CD14-positive monocyte (primary cell): ENCODE measurements at regions not wholly inside any gene's neighbourhood (a gene's known extent, or its start where the extent isn't known, plus 50 kb on each side); places are given as distances from the start of the nearest gene placed in this dataset.

ENCODE experiments used
- DNase-seq, 3 donors: peaks; one replicate each; pipeline ENCODE4 v3.0.0-alpha.2; 2011 to 2022
- H2AFZ ChIP-seq: 2 replicates; pipeline ENCODE4 v1.6.0; 2012; ENCODE audit warnings: mild to moderate bottlenecking, low read depth, low read length, inconsistent platforms; ENCODE audit not compliant: insufficient read depth, poor library complexity, severe bottlenecking
- H3K27ac ChIP-seq, 2 donors: 1 replicate in 1 of 2; 2 replicates in 1 of 2; pipeline ENCODE4 v1.5.1; 2012 to 2013; ENCODE audit warnings: low read length in 2 of 2, control low read depth in 1 of 2, inconsistent platforms in 1 of 2, low read depth in 1 of 2, mild to moderate bottlenecking in 1 of 2
- H3K27me3 ChIP-seq, 2 donors: one replicate each; pipeline versions ENCODE4 v1.6.0 to v1.6.1; 2011 to 2013; ENCODE audit warnings: low read length in 2 of 2; ENCODE audit not compliant: control insufficient read depth in 2 of 2, insufficient read depth in 2 of 2
- H3K36me3 ChIP-seq, 2 donors: replicated peaks in 1 of 2; 1 replicate in 1 of 2; 2 replicates in 1 of 2; pipeline versions ENCODE4 v1.5.1 to v1.6.1; 2012 to 2013; ENCODE audit warnings: low read length in 2 of 2, control low read depth in 1 of 2, inconsistent platforms in 1 of 2, mild to moderate bottlenecking in 1 of 2; ENCODE audit not compliant: insufficient read depth in 2 of 2, control insufficient read depth in 1 of 2
- H3K4me1 ChIP-seq, 2 donors: 1 replicate in 1 of 2; 2 replicates in 1 of 2; pipeline versions ENCODE4 v1.5.1 to v1.6.1; 2012 to 2013; ENCODE audit warnings: low read length in 2 of 2, control low read depth in 1 of 2, inconsistent platforms in 1 of 2, mild to moderate bottlenecking in 1 of 2, moderate library complexity in 1 of 2; ENCODE audit not compliant: insufficient read depth in 2 of 2, control insufficient read depth in 1 of 2
- H3K4me2 ChIP-seq: replicated peaks from 2 replicates; pipeline ENCODE3; 2012; ENCODE audit warnings: low read length, moderate library complexity, mild to moderate bottlenecking; ENCODE audit not compliant: poor library complexity, severe bottlenecking; ENCODE audit errors: extremely low read depth
- H3K4me3 ChIP-seq, 3 experiments: fragments of 200-600 bp in 1 of 3; sonication (generic) in 1 of 3; replicated peaks in 1 of 3; 1 replicate in 2 of 3; 2 replicates in 1 of 3; pipeline ENCODE4 v1.5.1; 2011 to 2013; ENCODE audit warnings: low read length in 3 of 3, mild to moderate bottlenecking in 3 of 3, control low read depth in 2 of 3, low read depth in 2 of 3, inconsistent platforms in 1 of 3, moderate library complexity in 1 of 3
- H3K79me2 ChIP-seq: 2 replicates; pipeline ENCODE4 v1.6.0; 2012; ENCODE audit warnings: mild to moderate bottlenecking, control low read depth, inconsistent platforms, low read length, moderate library complexity; ENCODE audit not compliant: insufficient read depth
- H3K9ac ChIP-seq: 2 replicates; pipeline ENCODE4 v1.6.0; 2017; ENCODE audit warnings: low read length, mild to moderate bottlenecking; ENCODE audit not compliant: insufficient read depth, poor library complexity, severe bottlenecking
- H3K9me3 ChIP-seq, 2 donors: replicated peaks in 1 of 2; 1 replicate in 1 of 2; 2 replicates in 1 of 2; pipeline versions ENCODE4 v1.5.1 to v1.6.1; 2012 to 2013; ENCODE audit warnings: low read length in 2 of 2, control low read depth in 1 of 2; ENCODE audit not compliant: control insufficient read depth in 1 of 2, insufficient read depth in 1 of 2
- H4K20me1 ChIP-seq: 2 replicates; pipeline ENCODE4 v1.6.0; 2012; ENCODE audit warnings: mild to moderate bottlenecking, low read length, control low read depth, moderate library complexity; ENCODE audit not compliant: insufficient read depth
- H3K27ac Mint-ChIP-seq, 7 donors: one replicate each; pipeline ENCODE4 v1.8.0; 2020; ENCODE audit warnings: mild to moderate bottlenecking in 7 of 7, mixed read lengths in 7 of 7, moderate library complexity in 6 of 7, inconsistent platforms in 2 of 7
- H3K27me3 Mint-ChIP-seq, 3 donors: one replicate each; pipeline ENCODE4 v1.8.0; 2021 to 2022; ENCODE audit warnings: low read depth in 3 of 3, mild to moderate bottlenecking in 3 of 3, mixed read lengths in 3 of 3, moderate library complexity in 3 of 3, inconsistent platforms in 1 of 3
- H3K36me3 Mint-ChIP-seq, 2 donors: one replicate each; pipeline ENCODE4 v1.8.0; 2020; ENCODE audit warnings: mixed read lengths in 2 of 2, inconsistent platforms in 1 of 2, mild to moderate bottlenecking in 1 of 2
- H3K4me1 Mint-ChIP-seq: one replicate; pipeline ENCODE4 v1.8.0; 2020; ENCODE audit warnings: mild to moderate bottlenecking, mixed read lengths
- H3K4me3 Mint-ChIP-seq, 2 donors: one replicate each; pipeline ENCODE4 v1.8.0; 2020; ENCODE audit warnings: mild to moderate bottlenecking in 2 of 2, mixed read lengths in 2 of 2, moderate library complexity in 1 of 2
- H3K9me3 Mint-ChIP-seq, 7 donors: one replicate each; pipeline ENCODE4 v1.8.0; 2020 to 2022; ENCODE audit warnings: mixed read lengths in 7 of 7, mild to moderate bottlenecking in 6 of 7, moderate library complexity in 6 of 7, inconsistent platforms in 2 of 7
- WGBS: methylation state at CpG from one replicate; pipeline ENCODE4 v1.1.5; 2013; ENCODE audit warnings: missing lambda C conversion rate; ENCODE audit not compliant: insufficient coverage; 5-methylcytosine and 5-hydroxymethylcytosine counted together
- intact Hi-C, 2 donors: fragments of 100-400 bp; cut with micrococcal nuclease; formaldehyde crosslinking; loops; one replicate each; pipeline versions ENCODE4 v1.15.0 to v1.15.1; 2023
- TF ChIP-seq, protein P1 (sequence below): fragments of 200-600 bp; IDR thresholded peaks from one replicate; pipeline ENCODE4 v1.8.0; 2022; ENCODE audit warnings: antibody characterized with exemption, mild to moderate bottlenecking

DNA sequence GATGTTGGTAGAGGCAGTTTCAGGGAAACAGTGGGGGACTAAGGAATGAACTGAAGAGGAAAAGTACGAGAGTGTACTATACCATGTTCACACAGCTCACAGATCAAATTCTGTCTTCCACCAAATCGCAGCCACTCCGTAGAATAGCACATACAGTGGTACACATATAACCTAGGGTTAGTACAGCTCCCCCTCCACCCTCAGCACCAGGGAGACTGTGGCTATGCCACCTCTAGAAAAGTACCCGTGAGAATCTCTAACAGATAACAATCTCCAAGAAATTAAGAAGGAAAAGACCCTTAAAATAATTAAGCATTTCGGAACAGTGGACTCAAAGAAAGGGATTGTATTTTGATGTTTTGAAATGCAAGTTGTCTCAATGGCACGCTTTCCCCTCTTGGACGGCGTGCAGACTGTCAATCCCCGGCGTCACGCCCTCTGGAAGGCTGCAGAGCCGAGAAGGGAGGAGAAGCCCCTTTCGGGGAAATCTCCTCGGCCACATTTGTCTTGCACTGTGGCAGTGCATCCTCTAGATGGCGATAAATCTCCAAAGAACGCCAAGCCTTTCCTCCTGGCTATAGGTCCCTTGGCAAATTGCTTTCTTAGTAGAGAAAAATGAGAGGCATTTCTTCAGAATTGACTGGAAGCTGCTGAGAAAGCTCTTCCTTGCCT lies 345.0 kb downstream of the REEP3 start:
- H3K4me2 ChIP-seq = no peak overlapping the region
- intact Hi-C loops = no loop called here
- peaks cover 15 to 18% (median 17%) of the 10 kb centered on the region in 3 donors for H3K27me3 Mint-ChIP-seq

DNA sequence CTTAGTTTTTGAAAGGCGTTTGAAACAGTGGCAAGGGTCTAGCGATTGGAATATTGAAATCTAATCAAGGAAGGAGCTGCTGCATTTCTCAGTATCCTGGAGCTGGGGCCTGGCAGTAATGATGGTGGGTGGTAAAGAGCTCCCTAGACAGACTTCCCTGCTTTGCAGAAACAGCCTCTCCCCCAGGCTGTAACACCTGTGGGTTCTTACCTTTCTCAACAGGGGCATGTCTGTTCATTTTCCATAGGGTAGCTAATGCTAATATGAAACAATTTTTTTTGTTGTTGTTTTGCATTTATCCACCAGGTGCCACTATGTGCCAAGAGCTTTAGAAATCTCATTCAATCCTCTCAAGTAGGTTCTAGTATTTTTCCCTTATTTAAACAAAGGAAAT lies 345.5 kb downstream of the REEP3 start:
- no peaks in the 10 kb centered on the region for H3K79me2 ChIP-seq
- TF ChIP-seq, protein P1, sequence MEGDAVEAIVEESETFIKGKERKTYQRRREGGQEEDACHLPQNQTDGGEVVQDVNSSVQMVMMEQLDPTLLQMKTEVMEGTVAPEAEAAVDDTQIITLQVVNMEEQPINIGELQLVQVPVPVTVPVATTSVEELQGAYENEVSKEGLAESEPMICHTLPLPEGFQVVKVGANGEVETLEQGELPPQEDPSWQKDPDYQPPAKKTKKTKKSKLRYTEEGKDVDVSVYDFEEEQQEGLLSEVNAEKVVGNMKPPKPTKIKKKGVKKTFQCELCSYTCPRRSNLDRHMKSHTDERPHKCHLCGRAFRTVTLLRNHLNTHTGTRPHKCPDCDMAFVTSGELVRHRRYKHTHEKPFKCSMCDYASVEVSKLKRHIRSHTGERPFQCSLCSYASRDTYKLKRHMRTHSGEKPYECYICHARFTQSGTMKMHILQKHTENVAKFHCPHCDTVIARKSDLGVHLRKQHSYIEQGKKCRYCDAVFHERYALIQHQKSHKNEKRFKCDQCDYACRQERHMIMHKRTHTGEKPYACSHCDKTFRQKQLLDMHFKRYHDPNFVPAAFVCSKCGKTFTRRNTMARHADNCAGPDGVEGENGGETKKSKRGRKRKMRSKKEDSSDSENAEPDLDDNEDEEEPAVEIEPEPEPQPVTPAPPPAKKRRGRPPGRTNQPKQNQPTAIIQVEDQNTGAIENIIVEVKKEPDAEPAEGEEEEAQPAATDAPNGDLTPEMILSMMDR = peak; percentile 79
- DNase-seq = no peak
- H3K9me3 ChIP-seq = no peaks in the 10 kb centered on the region
- Mint-ChIP-seq H3K27ac (no peak overlapping the region), H3K9me3 (peaks cover 0 to 3% (median 0%) of the 10 kb centered on the region in 7 donors), H3K27me3 (peaks cover 15 to 20% (median 15%) of the 10 kb centered on the region in 3 donors), H3K36me3 (no peaks in the 10 kb centered on the region), H3K4me1 (peaks cover 7% of the 10 kb centered on the region), H3K4me3 (no peak overlapping the region)
- H3K27ac ChIP-seq = no peak overlapping the region
- H3K27me3 ChIP-seq = peaks cover 2 to 4% of the 10 kb centered on the region in 2 donors
- intact Hi-C loops = no loop called here
- H3K4me2 ChIP-seq = no peak overlapping the region
- no peaks in the 10 kb centered on the region for H4K20me1 ChIP-seq
- WGBS = no CpG with 5 or more reads among the region's 2 CpGs
- no peaks in the 10 kb centered on the region for H3K4me1 ChIP-seq
- H3K36me3 ChIP-seq = no peaks in the 10 kb centered on the region
- H2AFZ ChIP-seq = peak overlapping the region; percentile 17
- no peak overlapping the region for H3K9ac ChIP-seq
- no peak overlapping the region for H3K4me3 ChIP-seq

More for the DNA sequence above, 345.0 kb downstream of the REEP3 start:
- H3K9me3 ChIP-seq = no peaks in the 10 kb centered on the region
- H3K4me1 ChIP-seq = no peaks in the 10 kb centered on the region
- Mint-ChIP-seq H3K4me1 (peaks cover 7% of the 10 kb centered on the region), H3K36me3 (no peaks in the 10 kb centered on the region), H3K9me3 (no peaks in the 10 kb centered on the region), H3K4me3 (peak overlapping the region in 1 of 2 donors; percentile 37), H3K27ac (no peak overlapping the region)
- peak; percentile 2 to 20 (median 19) for DNase-seq
- H3K36me3 ChIP-seq = no peaks in the 10 kb centered on the region
- TF ChIP-seq, protein P1 = peak; percentile 91
- H3K27me3 ChIP-seq = peaks cover 2 to 4% of the 10 kb centered on the region in 2 donors
- H3K4me3 ChIP-seq = no peak overlapping the region
- H2AFZ ChIP-seq = peak overlapping the region; percentile 17
- H3K79me2 ChIP-seq = no peaks in the 10 kb centered on the region
- H3K9ac ChIP-seq = no peak overlapping the region
- no peak overlapping the region for H3K27ac ChIP-seq
- WGBS = 10% methylated on average over 9 of the region's 16 CpGs
- H4K20me1 ChIP-seq = no peaks in the 10 kb centered on the region
